NCI-H128 (cell line): ENCODE measurements at regions not wholly inside any gene's neighbourhood (a gene's known extent, or its start where the extent isn't known, plus 50 kb on each side); places are given as distances from the start of the nearest gene placed in this dataset.

Experiments used
- DNase-seq: peaks from one replicate; lab custom pipeline; 2025; ENCODE audit not compliant: unreplicated experiment; lab: John Stamatoyannopoulos, UW

DNA sequence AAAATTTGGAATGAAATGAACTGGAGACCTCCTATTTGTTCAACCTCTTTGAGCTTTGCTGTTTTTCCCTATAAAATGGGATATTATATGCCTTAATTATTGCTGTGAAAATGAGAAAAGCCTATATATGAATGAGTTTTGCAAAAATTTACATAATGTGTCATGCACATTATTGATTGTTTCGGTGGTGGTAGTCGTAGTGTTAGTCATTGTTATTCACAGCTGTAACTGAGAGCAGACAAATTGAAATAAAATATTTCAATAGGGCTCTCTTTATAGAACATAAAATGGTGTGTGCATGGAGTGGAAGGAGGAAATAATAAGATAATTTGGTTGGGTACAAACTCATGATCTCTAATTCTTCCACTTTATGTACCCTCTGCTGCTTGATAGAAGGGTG is 153.7 kb upstream of the GADL1 start:
- no peak for DNase-seq

DNA sequence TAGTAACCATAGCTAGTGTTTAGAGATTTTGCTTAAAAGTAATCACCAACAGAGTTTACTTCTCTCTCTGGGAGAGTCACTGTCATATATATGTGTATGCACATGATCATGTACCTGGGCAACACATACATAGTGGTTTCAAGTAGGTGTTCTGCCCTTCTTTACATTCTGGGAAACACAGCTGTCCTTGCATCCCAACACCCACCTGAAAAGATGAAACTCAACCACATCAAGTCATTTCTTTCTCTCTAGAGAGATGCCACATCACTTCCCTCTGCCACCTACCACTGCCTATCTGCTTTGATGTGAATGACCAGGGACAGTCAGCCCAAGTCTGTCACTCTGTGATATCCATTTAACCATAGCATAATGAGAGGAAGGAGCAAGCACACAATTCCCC is 155.8 kb upstream of the GADL1 start:
- no peak for DNase-seq

DNA sequence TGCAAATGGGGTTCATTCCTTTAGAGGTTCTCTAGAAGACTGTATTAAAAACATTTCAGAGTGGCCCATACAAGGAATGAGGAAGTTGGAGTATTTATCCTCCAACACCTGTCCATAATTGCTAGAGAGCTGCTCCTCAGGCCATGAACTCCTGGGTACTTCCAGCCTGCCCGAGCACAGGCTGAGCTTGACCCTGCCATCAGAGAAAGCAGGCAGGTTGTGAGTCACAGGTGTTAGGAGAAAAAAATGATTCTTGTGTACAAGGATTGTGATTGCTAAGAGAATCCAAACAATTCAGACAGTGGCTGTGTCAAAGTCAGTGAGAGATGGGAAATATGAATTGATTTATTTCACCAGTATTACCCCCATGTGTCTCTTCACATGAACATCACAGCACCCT is 156.8 kb upstream of the GADL1 start:
- DNase-seq, result no peak

DNA sequence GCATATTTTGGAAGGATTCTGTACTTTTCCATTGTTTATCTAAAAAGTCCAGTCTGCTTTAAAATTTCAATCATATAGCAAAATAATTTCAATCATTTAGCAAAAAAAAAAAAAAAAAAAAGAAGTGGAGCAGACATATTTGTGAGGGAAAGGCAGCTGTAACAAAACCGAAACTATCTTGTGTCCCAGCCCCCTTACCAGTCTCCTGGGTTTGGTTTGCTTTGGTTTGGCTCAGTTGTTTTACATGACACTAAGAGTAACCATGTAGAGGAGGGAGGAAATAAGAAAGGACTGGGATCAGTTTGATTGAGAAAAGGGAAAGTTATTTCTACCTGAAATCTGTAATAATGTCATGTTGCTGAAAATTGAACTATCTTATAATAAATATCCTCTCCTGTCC is 158.8 kb upstream of the GADL1 start:
- no peak for DNase-seq

DNA sequence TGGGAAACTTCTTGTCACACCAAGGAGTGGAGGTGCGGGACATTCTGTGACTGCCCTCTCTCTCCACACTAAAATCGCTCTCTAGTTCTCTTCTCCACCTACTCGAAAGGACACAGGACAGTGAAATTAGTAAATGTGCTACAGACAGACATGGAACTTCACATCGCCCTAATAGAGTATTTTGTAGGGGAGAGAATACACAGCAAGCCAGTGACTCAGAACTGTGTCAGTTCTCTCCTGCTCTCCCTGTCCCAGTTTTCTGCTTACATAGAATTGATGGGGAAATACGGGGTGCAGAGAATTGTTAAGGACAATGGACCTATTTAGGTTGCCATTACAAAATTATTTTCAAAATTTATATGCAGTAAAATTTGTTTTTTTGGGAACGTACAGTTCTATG is 159.6 kb upstream of the GADL1 start:
- DNase-seq, result no peak

DNA sequence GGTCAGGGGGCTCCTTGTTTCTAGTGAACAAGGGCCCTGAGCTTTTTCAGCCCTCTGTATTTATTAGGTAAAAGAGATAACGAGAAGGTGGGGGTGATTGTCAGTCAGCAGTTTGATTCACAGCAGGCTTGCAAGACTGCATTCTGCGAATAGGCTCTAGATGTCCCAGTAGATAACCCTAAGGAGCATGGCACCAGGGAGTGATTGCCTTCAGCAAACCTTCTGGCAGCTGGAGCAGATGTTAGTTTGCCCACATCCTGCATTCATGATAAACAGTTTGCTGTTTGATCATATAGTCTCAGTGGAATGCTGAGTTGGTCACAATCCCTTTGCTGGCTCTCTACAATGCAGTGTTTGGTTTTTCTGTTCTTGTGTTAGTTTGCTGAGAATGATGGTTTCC is 161.3 kb upstream of the GADL1 start:
- no peak for DNase-seq

DNA sequence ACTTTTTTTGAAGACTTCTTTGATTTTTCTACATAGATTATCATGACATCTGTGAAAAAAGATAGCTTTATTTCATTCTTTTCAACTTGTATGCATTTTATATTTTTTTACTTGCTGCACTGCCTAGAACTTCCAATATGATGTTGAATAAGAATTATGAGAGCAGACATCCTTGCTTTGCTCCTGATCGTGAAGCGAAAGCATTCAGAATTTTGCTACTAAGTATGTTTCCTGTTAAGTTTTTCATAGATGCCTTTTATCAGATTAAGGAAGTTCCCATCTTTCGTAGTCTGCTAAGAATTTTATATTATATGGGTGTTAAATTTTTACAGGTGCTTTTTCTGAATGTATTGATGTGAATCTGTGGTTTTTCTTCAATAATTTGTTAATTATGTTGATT is 163.4 kb upstream of the GADL1 start:
- DNase-seq, result no peak

DNA sequence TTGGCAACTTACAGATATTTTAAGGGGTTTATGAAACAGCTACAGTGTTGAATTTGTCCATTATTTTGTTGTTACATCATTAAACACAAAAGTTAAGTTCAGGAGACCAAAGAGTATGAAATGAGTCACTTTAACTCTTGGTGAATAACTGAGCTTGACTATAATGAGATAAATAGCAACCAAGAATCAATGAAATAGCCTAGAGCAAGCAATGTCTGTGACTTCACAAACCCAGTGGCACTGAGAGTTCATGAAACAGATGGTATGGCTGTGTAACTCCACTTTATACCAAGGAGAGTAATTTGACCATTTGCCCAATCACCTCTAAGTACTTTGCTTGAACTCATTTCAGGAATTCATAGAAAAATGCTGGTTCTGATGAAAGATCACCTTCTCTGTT is 169.6 kb upstream of the GADL1 start:
- no peak for DNase-seq

DNA sequence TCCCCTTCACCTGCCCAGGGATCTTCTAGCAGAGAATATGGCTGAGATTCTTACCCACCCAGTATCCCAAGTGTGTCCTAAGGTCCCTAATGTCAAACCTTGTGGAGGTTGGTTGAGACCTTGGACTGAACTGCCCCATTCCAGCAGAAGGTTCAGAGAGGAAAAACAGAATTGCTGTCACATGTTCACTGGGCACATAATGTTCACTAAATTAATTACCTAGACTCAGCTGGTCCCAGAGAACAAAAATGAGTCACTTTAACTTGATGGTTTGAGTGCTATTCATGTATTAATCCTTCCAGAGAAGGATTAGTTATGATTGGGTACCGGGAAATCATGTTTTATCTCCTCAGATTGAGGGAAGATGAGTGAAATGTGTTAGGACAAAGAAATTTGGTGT is 171.3 kb upstream of the GADL1 start:
- no peak for DNase-seq

DNA sequence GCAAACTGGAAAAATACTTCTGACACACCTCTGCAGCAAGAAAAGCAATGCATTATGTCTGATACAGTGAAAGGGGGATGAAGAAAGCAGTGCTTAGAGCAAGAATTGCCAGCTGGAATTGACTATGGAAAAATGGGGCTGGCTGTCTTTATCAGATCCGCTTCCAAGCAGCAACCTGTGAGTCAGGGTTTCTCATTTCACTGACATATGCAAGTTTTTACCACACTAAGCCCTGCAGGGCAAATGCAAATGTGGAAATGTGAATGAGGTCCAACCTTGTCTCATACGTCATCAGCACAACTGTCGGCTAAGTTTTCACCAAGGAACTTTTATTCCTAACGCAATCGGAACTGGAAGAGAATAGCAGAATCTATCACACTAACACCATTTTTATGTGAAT is 172.5 kb upstream of the GADL1 start:
- DNase-seq, result no peak

DNA sequence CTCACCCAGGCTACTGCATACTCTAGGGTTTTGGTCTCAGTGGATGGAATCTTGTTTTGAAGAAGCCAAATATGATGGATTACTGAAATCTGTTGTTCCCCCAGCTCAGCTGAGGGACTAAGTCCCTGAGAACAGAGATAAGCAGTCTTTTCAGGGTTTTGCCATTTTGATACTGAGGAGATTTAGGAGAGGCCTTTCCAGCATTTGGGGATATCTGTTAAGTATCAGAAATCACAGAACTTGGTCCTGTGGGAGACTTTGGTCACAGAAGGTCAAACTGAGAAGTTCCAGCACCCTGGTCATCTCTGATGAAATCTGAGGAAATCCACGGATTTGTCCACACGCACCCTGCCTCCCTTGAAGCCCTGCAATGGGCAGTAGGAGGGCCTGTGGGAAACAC is 181.0 kb upstream of the GADL1 start:
- DNase-seq, result no peak

DNA sequence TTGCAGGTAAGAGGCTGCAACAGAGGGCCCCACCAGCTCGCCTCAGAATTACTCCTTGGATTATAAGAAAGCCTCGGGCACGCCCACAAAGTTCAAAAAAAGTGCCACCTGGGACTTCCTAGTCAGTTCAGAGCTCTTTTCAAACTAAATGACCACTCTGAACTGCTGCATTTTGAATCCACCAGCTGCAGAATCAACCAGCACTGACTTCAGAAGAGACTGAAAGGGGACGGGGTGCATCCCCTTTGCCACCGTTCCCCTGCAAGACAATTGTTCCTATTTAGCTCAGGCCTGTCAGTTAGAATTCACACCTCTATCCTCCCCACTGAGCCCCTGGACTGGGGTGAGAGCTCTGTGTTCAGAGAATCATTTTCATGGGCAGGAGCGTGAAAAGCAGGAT is 181.4 kb upstream of the GADL1 start:
- no peak for DNase-seq

DNA sequence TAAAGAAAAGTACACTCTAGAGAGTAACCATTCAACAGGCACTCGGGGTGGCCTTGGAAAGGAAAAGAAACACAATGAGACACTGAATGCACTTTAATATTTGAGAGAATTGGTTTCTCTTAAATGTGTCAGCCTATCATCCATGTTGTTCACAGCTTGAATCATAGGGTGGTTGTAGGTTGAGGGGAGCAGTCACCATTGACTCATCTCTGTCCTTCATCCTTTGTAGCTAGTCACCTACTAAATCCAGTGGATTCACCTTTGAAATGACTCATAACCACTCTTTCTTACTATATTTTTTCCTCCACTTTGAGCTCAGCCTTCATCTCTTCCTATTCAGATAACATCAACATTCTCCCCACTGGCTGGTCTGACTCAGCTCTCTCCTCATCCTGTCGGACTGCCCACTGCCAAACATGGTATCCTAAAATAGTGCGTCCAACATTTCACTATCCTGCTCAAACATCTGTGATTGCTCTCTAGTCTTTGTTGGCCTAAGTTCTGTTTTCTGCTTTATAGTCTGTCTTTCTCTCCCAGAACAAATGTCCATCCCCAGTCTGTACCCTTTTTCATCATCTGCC is 182.7 kb upstream of the GADL1 start:
- DNase-seq, result no peak

DNA sequence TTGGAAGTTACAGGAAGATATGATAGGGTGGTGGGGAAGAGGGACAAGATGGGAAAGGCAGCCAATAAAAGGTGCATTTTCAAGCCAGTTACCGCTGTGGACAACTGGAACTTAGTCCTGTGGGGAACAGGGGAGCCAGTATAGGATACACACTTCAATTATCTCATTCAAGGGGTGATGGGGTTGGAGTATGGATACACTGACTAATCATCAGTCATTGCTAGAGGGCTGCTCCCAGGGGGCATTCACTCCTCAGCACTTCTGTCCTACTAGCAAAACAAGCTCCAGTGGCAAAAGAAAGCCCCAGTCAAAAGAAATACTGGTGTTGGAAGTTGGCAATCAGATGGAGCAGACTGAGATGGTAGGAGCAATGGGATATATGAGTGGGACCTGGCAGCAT is 183.4 kb upstream of the GADL1 start:
- DNase-seq, result no peak

DNA sequence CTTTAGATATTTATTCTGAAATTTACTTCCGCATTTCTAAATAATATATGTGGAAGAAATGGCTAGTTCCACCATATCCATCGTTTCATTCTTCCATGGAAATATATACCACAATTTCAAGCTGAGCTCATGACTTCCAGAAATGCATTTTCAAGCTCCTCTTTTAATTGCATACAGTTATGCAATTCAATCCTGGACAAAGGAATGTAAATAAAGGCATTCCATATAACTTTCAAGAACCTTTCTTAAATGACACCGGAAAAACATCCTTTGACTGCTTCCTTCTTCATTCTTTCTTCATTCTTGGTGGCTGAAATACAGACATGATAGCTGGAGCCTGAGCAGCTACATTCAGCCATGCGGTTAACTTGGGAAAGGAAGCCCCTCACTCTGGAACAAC is 185.2 kb upstream of the GADL1 start:
- DNase-seq, result no peak

DNA sequence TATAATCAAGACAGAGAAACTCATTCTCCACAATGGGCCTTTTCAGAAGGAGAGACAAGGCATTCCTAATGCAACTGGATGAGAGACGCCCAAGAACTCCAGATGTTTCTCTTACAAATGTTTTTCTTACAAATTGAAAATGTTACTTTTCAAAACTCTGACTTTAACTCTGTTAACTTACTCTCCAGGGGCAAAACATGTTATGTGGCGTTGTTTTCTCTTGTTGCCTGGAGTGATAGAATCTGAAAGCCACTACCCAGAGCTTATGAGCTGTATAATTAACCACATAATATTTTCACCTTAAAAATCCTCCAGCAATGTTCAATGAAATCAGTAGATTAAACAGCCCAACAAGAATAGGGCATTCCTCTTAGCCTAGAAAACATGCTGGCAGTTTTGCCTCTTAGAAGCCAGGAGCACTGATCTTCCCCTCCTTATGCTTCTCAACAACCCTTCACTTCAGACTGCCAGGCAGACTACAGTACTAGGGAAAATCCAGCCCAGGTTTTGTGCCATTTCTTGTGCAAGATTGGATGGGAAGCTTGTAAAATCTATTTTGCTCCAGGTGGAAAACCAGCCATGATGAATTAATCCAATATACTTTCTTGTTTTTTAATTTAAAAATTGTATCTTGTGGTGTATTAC is 186.7 kb upstream of the GADL1 start:
- DNase-seq, result no peak

DNA sequence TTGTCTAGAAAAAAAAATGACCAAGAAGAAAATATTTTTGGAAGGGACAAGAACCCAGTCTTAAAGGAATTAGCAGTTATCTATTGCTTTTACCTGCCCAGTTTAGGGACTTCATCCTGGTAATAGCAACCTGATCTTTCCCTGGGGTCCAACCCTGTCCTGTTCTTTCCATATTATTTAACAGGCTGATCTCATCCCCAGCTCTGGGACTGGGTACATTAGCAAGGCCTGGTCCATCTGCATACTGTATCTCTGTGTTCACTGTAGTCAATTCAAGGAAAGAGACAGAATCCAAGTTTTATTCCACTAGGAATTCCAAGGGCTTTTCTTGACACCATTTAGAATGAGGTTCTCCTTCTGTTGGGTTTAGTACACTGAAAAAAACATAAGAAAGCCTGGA is 191.7 kb upstream of the GADL1 start:
- DNase-seq, result no peak

DNA sequence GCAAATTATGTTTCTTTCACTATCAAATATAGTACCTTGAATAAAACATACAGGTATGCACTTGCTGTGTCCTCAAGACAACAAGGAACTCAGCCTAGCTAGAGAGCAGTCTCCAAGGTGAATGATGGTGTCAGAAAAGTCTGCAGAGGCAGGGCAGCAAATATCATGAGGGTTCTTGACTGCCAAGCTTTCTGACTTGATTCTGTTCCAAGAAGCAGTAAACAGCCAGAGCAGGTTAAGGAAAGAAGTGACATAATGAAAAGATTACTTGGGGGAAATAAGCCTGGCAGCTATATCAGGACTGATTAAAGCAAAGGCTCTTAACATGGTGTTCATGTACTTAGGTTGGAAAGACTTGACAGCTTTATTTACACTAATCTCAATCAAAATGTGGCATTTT is 192.2 kb upstream of the GADL1 start:
- DNase-seq, result no peak

DNA sequence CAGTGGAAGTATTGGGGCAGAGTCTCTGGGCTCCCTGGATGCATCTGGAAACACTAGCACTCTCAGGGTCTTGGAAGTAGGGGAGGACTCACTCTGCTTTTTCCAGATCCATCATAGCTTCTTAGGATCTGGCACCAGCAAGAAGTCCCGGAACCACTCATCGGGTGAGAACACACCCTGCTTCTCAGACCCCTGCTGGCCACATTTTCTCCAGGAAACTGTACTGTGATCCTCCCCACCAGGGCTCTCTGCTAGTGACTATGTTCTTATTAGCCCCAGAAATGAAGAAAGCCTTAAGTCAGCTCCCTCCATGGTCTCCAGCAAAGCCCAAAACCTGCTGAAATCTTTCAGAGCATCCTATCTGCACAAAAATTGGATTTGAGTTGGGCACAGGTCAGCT is 197.3 kb upstream of the GADL1 start:
- no peak for DNase-seq

DNA sequence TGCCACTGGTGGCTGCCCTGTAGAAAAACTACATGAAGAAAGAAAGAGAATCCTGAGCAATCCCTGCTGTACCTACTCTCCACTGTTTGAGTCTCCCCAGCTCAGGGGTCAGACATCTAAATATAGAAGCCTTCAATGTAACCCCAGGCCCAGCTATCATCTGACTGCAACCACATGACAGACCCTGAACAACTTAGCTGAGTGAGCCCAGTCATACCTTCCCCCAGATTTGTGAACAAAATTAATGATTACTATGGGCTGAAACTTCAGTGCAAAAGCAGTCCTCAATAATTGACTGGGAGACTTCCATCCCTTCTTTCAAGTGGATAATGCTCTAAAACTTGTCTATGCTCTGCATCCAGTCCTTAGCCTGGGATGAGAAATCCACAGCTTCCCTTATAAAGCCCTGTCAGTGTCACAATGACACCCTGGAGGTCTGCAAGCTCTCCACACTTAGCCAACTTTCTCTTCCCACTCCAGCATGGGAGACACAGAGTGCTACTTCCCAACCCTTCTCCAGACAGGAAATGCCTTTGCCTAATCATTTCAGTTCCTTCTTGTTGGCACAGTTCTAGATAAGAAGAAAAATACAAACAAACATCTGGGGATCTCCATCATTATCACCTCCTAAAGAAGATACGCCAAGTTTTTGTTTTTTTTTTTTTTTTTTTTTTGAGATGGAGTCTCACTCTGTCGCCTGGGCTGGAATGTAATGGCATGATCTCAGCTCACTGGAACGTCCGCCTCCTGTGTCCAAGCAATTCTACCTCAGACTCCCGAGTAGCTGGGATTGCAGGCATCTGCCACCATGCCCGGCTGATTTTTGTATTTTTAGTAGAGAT is 198.5 kb upstream of the GADL1 start:
- DNase-seq, result no peak

DNA sequence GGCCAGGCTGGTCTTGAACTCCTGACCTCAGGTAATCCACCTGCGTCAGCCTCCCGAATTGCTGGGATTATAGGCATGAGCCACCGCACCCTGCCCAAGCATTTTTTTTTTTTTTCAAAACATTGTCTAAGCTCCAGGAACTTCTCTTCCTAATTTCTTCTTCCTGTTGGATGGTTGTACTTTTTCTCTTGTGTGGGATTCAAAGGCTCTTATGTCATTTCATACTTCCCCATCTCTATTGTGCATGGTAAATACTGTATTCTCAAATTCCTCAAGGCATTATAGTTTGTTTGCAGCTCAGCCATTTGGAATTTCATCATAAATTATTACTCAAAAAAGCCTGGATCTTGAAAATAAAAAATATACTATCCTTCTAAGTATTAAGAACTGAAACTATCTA is 199.1 kb upstream of the GADL1 start:
- DNase-seq, result no peak

DNA sequence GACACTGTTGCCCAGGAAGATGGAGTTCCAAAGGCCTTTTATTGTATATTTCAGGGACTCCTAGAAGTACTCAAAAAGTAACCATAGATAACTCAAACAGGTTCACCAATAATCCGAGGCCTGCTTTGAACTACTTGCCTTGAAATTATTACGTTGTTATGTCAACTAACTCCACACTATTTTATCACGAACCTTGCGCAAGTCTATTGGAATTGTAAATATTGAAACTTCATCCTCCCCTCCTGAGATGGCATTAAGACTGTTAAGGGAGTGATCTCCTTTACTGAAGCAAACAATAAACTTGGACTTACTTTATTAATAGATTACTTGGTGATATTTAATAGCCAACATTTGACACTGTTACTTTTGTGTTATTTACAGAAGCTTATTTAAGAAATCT is 199.6 kb upstream of the GADL1 start:
- no peak for DNase-seq

DNA sequence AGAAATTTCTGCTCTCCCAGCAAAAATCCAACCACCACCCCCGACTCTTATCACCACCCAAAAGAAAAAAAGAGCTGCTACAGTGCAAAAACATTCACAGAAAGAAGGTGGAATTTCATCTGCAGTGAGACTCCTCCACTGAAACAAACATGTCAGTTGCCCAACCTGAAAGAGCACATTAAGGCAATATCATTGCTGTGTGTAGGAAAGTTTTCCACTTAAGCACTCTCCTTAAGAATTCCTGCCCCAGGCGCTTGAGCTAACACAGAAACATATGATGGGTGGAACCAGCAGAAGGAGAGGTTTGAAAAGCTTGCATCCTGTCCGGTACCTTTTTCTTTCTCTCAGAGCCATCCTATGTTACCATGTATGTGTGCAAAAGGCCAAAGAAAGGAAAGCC is 200.8 kb upstream of the GADL1 start:
- DNase-seq, result no peak
